Omental fat pad (tissue), 3 donors: ENCODE measurements at regions not wholly inside any gene's neighbourhood (a gene's known extent, or its start where the extent isn't known, plus 50 kb on each side); places are given as distances from the start of the nearest gene placed in this dataset.

Experiments
- ATAC-seq: fragments of 150-250 bp; one replicate; pipeline ENCODE4 v1.9.1; 2016; ENCODE audit warnings: mild to moderate bottlenecking, moderate library complexity; ENCODE audit not compliant: low FRiP score
- DNase-seq: peaks from one replicate; pipeline ENCODE4 v3.0.0-alpha.2; 2019; ENCODE audit warnings: low spot score
- CTCF ChIP-seq, 3 donors: fragments of 450-650 bp; IDR thresholded peaks; one replicate each; pipeline ENCODE4 v1.5.1; 2016 to 2017; ENCODE audit warnings: antibody characterized with exemption in 3 of 3, mild to moderate bottlenecking in 3 of 3, moderate library complexity in 2 of 3

DNA sequence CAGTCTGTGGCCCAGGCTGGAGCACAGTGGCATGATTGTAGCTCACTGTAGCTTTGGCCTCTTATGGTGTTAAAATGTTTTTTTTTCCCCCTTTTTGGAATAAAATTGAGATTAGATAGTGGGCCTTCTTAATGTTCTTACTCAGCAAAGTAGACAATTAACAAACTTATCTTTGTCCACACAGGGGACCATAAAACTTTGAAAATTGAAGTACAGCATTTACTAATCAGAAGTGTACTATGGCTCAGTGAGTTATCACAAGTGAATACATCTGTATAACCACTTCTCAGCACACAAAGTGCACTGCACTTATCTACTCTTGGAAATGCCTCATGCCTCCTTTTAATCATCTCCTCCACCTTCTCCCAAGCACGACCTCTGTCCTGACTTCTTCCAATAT, 218.9 kb downstream of the PRDM2 start:
- ATAC-seq: no peak
- no peak for DNase-seq
- no peak for TF ChIP-seq CTCF (IDR thresholded peaks at IDR 0.05)

DNA sequence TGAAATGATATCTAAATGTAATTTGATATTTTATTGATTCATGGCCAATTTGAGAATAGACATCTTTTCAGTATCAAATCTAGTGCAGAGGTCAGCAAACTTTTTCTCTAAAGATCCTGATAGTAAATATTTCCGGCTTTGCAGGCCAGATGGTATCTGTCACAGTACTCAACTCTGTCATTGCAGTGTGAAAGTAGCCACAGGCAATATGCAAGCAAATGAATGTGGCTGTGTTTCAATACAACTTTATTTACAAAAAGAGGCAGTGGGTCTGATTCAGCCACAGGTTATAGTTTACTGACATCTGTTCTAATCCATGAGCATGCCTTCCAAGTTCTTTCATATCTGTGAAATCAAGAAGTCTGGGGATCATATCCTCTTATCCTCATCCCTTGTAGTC, 221.2 kb downstream of the PRDM2 start:
- no peak for DNase-seq
- ATAC-seq: no peak
- no peak for TF ChIP-seq CTCF (IDR thresholded peaks at IDR 0.05)

- no peak for DNase-seq
- no peak for ATAC-seq
- no peak for TF ChIP-seq CTCF (IDR thresholded peaks at IDR 0.05)
Observed at GRCh38 chr1:13922466-13923110, 222.6 kb downstream of the PRDM2 start.

- DNase-seq (no peak), ATAC-seq (no peak)
- no peak for TF ChIP-seq CTCF (IDR thresholded peaks at IDR 0.05)
Observed at GRCh38 chr1:13926556-13926955, 226.6 kb downstream of the PRDM2 start.

DNA sequence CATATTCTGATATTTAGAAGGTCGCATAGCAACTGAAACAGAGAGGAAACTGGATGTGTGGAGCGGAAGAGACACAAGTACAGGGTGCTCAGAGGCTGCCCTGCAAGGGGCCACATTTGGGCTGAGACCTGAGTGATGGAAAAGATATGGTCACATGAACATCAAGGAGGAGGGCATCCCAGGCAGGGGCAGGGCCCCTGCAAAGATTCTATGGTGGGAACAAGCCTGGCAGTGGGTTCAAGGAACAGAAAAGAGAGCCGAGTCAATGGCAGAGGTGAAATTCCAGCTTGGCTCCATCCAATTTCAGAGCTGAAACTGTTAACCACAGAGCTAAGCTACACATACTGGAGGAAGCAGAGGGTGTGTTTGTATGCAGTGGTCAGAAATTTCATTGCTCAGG, 227.7 kb downstream of the PRDM2 start:
- no peak for ATAC-seq
- no peak for TF ChIP-seq CTCF (IDR thresholded peaks at IDR 0.05)
- DNase-seq: no peak

DNA sequence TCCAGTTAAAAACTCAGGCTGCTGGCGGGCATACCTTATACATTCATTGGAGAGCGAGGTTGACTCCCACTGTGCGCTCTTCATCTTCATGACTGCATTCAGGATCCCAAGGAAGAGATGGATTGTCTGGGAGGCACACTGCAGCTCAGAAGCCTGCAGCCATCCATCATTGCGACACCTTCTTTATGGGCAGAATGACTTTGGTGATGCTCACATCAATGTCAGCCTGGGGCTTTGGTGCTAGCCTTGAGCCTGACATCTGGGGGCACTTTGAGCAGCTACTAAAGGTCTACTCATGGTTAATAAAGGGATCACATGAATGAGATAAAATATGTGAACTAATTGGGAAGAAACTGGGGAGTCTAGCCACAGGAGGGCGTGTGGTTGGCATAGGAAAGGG, 229.3 kb downstream of the PRDM2 start:
- DNase-seq: no peak
- TF ChIP-seq CTCF (IDR thresholded peaks at IDR 0.05): no peak
- ATAC-seq: no peak

- ATAC-seq: no peak
- DNase-seq: no peak
- no peak for TF ChIP-seq CTCF (IDR thresholded peaks at IDR 0.05)
Observed at GRCh38 chr1:13930151-13930550, 230.2 kb downstream of the PRDM2 start.
